ENCODE measurements at regions not wholly inside any gene's neighbourhood (a gene's known extent, or its start where the extent isn't known, plus 50 kb on each side); places are given as distances from the start of the nearest gene placed in this dataset.

- ChIA-PET CTCF (no interaction called here), POLR2A (ENCODE audit: unreplicated experiment) (no interaction called here)
- Histone ChIP-seq H3K79me2 (ENCODE audit: low read depth) (no peaks in the 10 kb centered on the region), H3F3A (ENCODE audit: insufficient read depth, low read depth) (no peaks in the 10 kb centered on the region), H4K20me1 (ENCODE audit: insufficient read depth) (no peaks in the 10 kb centered on the region), H3K9me2 (ENCODE audit: insufficient read depth) (no peaks in the 10 kb centered on the region), H3K9me3 (ENCODE audit: insufficient read depth, low read depth) (no peaks in the 10 kb centered on the region), H2AFZ (no peak overlapping the region), H3K4me3 (no peak overlapping the region), H3K4me2 (no peak overlapping the region), H3K27me3 (ENCODE audit: insufficient read depth, low read depth) (no peaks in the 10 kb centered on the region), H3K36me3 (ENCODE audit: low read depth) (no peaks in the 10 kb centered on the region), H3K27ac (no peak overlapping the region), H3K4me1 (replicated peaks; ENCODE audit: insufficient read depth) (no peaks in the 10 kb centered on the region)
- no TSS peak for BruUV-seq (replicated peaks)
- intact Hi-C loops (cut with micrococcal nuclease; ENCODE audit: unreplicated experiment), result no loop called here
- DNase-seq, result no peak
- TF ChIP-seq CTCF (conservative IDR thresholded peaks at IDR 0.05) (no peak), EZH2 (IDR thresholded peaks at IDR 0.05; ENCODE audit: low read depth) (no peak)
Measured at GRCh38 chr13:57511603-57512002, 119.9 kb upstream of the PCDH17 start.

GRCh38 chr13:57527114-57527735 lies 104.3 kb upstream of the PCDH17 start:
- Histone ChIP-seq H4K20me1 (ENCODE audit: insufficient read depth) (no peaks in the 10 kb centered on the region), H3K27me3 (ENCODE audit: insufficient read depth, low read depth) (no peaks in the 10 kb centered on the region), H3K4me1 (replicated peaks; ENCODE audit: insufficient read depth) (no peaks in the 10 kb centered on the region), H3K36me3 (ENCODE audit: low read depth) (no peaks in the 10 kb centered on the region), H3F3A (ENCODE audit: insufficient read depth, low read depth) (no peaks in the 10 kb centered on the region), H3K9me2 (ENCODE audit: insufficient read depth) (no peaks in the 10 kb centered on the region), H3K9me3 (ENCODE audit: insufficient read depth, low read depth) (no peaks in the 10 kb centered on the region), H3K27ac (no peak overlapping the region), H2AFZ (no peak overlapping the region), H3K4me2 (no peak overlapping the region), H3K4me3 (no peak overlapping the region), H3K79me2 (ENCODE audit: low read depth) (no peaks in the 10 kb centered on the region)
- ChIA-PET POLR2A (ENCODE audit: unreplicated experiment) (no interaction called here), CTCF (no interaction called here)
- intact Hi-C loops (cut with micrococcal nuclease; ENCODE audit: unreplicated experiment), result no loop called here
- BruUV-seq (replicated peaks), result no TSS peak
- no peak for TF ChIP-seq CTCF (conservative IDR thresholded peaks at IDR 0.05)
- no peak for TF ChIP-seq EZH2 (IDR thresholded peaks at IDR 0.05; ENCODE audit: low read depth)
- DNase-seq, result no peak

- BruUV-seq (replicated peaks), result no TSS peak
- Histone ChIP-seq H3K36me3 (ENCODE audit: low read depth) (no peaks in the 10 kb centered on the region), H3K9me2 (ENCODE audit: insufficient read depth) (no peaks in the 10 kb centered on the region), H3K4me2 (no peak overlapping the region), H3K27me3 (ENCODE audit: insufficient read depth, low read depth) (no peaks in the 10 kb centered on the region), H3K27ac (no peak overlapping the region), H3K4me1 (replicated peaks; ENCODE audit: insufficient read depth) (no peaks in the 10 kb centered on the region), H4K20me1 (ENCODE audit: insufficient read depth) (no peaks in the 10 kb centered on the region), H3K4me3 (no peak overlapping the region), H3K9me3 (ENCODE audit: insufficient read depth, low read depth) (no peaks in the 10 kb centered on the region), H3F3A (ENCODE audit: insufficient read depth, low read depth) (no peaks in the 10 kb centered on the region), H2AFZ (no peak overlapping the region), H3K79me2 (ENCODE audit: low read depth) (no peaks in the 10 kb centered on the region)
- TF ChIP-seq CTCF (conservative IDR thresholded peaks at IDR 0.05) (no peak), EZH2 (IDR thresholded peaks at IDR 0.05; ENCODE audit: low read depth) (no peak)
- intact Hi-C loops (cut with micrococcal nuclease; ENCODE audit: unreplicated experiment), result no loop called here
- no peak for DNase-seq
- CTCF ChIA-PET, result no interaction called here
- POLR2A ChIA-PET (ENCODE audit: unreplicated experiment), result no interaction called here
Measured at GRCh38 chr13:57531256-57531655, 100.3 kb upstream of the PCDH17 start.
